ENCODE measurements at regions not wholly inside any gene's neighbourhood (a gene's known extent, or its start where the extent isn't known, plus 50 kb on each side); places are given as distances from the start of the nearest gene placed in this dataset.
"Not testable (repeated sequence)": the region's sequence is repeated elsewhere in the genome, so short reads cannot be mapped to it uniquely, and the experiment has no call there.

GRCh38 chr11:13782390-13783075 is 114.1 kb downstream of the FAR1 start:
- Mint-ChIP-seq H3K27ac (ENCODE audit: low read depth) (no peak overlapping the region), H3K36me3 (ENCODE audit: insufficient read depth) (no peaks in the 10 kb centered on the region), H3K27me3 (peaks cover 13% of the 10 kb centered on the region), H3K4me1 (no peaks in the 10 kb centered on the region), H3K9me3 (no peaks in the 10 kb centered on the region), H3K4me3 (no peak overlapping the region)
- DNase-seq (ENCODE audit: low spot score in 2 of 2): no peak
- no peak for ATAC-seq (replicated peaks; ENCODE audit: extremely low read depth, poor library complexity, severe bottlenecking)

- ATAC-seq (replicated peaks; ENCODE audit: extremely low read depth, poor library complexity, severe bottlenecking) (no peak), DNase-seq (ENCODE audit: low spot score in 2 of 2) (no peak)
- no peaks in the 10 kb centered on the region for H3K27me3 Mint-ChIP-seq
- no peaks in the 10 kb centered on the region for H3K4me1 Mint-ChIP-seq
- H3K27ac Mint-ChIP-seq (ENCODE audit: low read depth): no peak overlapping the region
- no peaks in the 10 kb centered on the region for H3K36me3 Mint-ChIP-seq (ENCODE audit: insufficient read depth)
- H3K4me3 Mint-ChIP-seq: no peak overlapping the region
- no peaks in the 10 kb centered on the region for H3K9me3 Mint-ChIP-seq
These were observed 116.0 kb downstream of the FAR1 start for GRCh38 chr11:13784441-13784840.

- no peak overlapping the region for H3K27ac Mint-ChIP-seq (ENCODE audit: low read depth)
- H3K4me3 Mint-ChIP-seq: no peak overlapping the region
- H3K36me3 Mint-ChIP-seq (ENCODE audit: insufficient read depth): no peaks in the 10 kb centered on the region
- DNase-seq (ENCODE audit: low spot score in 2 of 2): no peak
- no peaks in the 10 kb centered on the region for H3K27me3 Mint-ChIP-seq
- no peaks in the 10 kb centered on the region for H3K4me1 Mint-ChIP-seq
- no peaks in the 10 kb centered on the region for H3K9me3 Mint-ChIP-seq
- ATAC-seq (replicated peaks; ENCODE audit: extremely low read depth, poor library complexity, severe bottlenecking): no peak
These were observed 116.4 kb downstream of the FAR1 start for GRCh38 chr11:13784855-13785254.

- H3K27me3 Mint-ChIP-seq: no peaks in the 10 kb centered on the region
- H3K27ac Mint-ChIP-seq (ENCODE audit: low read depth): no peak overlapping the region
- no peaks in the 10 kb centered on the region for H3K4me1 Mint-ChIP-seq
- ATAC-seq (replicated peaks; ENCODE audit: extremely low read depth, poor library complexity, severe bottlenecking) (no peak), DNase-seq (ENCODE audit: low spot score in 2 of 2) (no peak)
- H3K36me3 Mint-ChIP-seq (ENCODE audit: insufficient read depth): no peaks in the 10 kb centered on the region
- H3K9me3 Mint-ChIP-seq: no peaks in the 10 kb centered on the region
- H3K4me3 Mint-ChIP-seq: no peak overlapping the region
These were observed 118.2 kb downstream of the FAR1 start for GRCh38 chr11:13786688-13787087.

- DNase-seq (ENCODE audit: low spot score in 2 of 2); H3K4me3 Mint-ChIP-seq; H3K4me1 Mint-ChIP-seq; H3K36me3 Mint-ChIP-seq (ENCODE audit: insufficient read depth); H3K9me3 Mint-ChIP-seq; ATAC-seq (replicated peaks; ENCODE audit: extremely low read depth, poor library complexity, severe bottlenecking); H3K27ac Mint-ChIP-seq (ENCODE audit: low read depth): not testable (repeated sequence)
- H3K27me3 Mint-ChIP-seq: peaks cover 29% of the 10 kb centered on the region
These were observed 129.1 kb downstream of the FAR1 start for GRCh38 chr11:13797616-13798015.

GRCh38 chr11:13800901-13801300 is 132.4 kb downstream of the FAR1 start:
- peaks cover 43% of the 10 kb centered on the region for H3K27me3 Mint-ChIP-seq
- H3K4me1 Mint-ChIP-seq: no peaks in the 10 kb centered on the region
- ATAC-seq (replicated peaks; ENCODE audit: extremely low read depth, poor library complexity, severe bottlenecking): no peak
- DNase-seq (ENCODE audit: low spot score in 2 of 2): no peak
- H3K9me3 Mint-ChIP-seq: peaks cover 10% of the 10 kb centered on the region
- H3K36me3 Mint-ChIP-seq (ENCODE audit: insufficient read depth): no peaks in the 10 kb centered on the region
- no peak overlapping the region for H3K27ac Mint-ChIP-seq (ENCODE audit: low read depth)
- H3K4me3 Mint-ChIP-seq: no peak overlapping the region

GRCh38 chr11:13818325-13818724 is 144.2 kb upstream of the SPON1 start:
- H3K4me1 Mint-ChIP-seq: no peaks in the 10 kb centered on the region
- H3K36me3 Mint-ChIP-seq (ENCODE audit: insufficient read depth): no peaks in the 10 kb centered on the region
- H3K4me3 Mint-ChIP-seq: no peak overlapping the region
- peaks cover 5% of the 10 kb centered on the region for H3K27me3 Mint-ChIP-seq
- no peak overlapping the region for H3K27ac Mint-ChIP-seq (ENCODE audit: low read depth)
- DNase-seq (ENCODE audit: low spot score in 2 of 2) (no peak), ATAC-seq (replicated peaks; ENCODE audit: extremely low read depth, poor library complexity, severe bottlenecking) (no peak)
- H3K9me3 Mint-ChIP-seq: no peaks in the 10 kb centered on the region

GRCh38 chr11:13826505-13827278 is 135.8 kb upstream of the SPON1 start:
- Mint-ChIP-seq H3K27me3 (peaks cover 53% of the 10 kb centered on the region), H3K27ac (ENCODE audit: low read depth) (no peak overlapping the region), H3K4me3 (no peak overlapping the region), H3K36me3 (ENCODE audit: insufficient read depth) (no peaks in the 10 kb centered on the region), H3K4me1 (peaks cover 1% of the 10 kb centered on the region), H3K9me3 (peaks cover 7% of the 10 kb centered on the region)
- ATAC-seq (replicated peaks; ENCODE audit: extremely low read depth, poor library complexity, severe bottlenecking) (no peak), DNase-seq (ENCODE audit: low spot score in 2 of 2) (no peak)

- no peak for ATAC-seq (replicated peaks; ENCODE audit: extremely low read depth, poor library complexity, severe bottlenecking)
- no peak for DNase-seq (ENCODE audit: low spot score in 2 of 2)
- peaks cover 40% of the 10 kb centered on the region for H3K27me3 Mint-ChIP-seq
- H3K36me3 Mint-ChIP-seq (ENCODE audit: insufficient read depth): no peaks in the 10 kb centered on the region
- peaks cover 7% of the 10 kb centered on the region for H3K9me3 Mint-ChIP-seq
- no peak overlapping the region for H3K27ac Mint-ChIP-seq (ENCODE audit: low read depth)
- H3K4me3 Mint-ChIP-seq: no peak overlapping the region
- H3K4me1 Mint-ChIP-seq: peaks cover 4% of the 10 kb centered on the region
These were observed 130.8 kb upstream of the SPON1 start for GRCh38 chr11:13831696-13832095.

- Mint-ChIP-seq H3K4me3 (no peak overlapping the region), H3K36me3 (ENCODE audit: insufficient read depth) (no peaks in the 10 kb centered on the region), H3K27ac (ENCODE audit: low read depth) (no peak overlapping the region), H3K4me1 (peaks cover 4% of the 10 kb centered on the region), H3K27me3 (peaks cover 30% of the 10 kb centered on the region), H3K9me3 (peaks cover 6% of the 10 kb centered on the region)
- ATAC-seq (replicated peaks; ENCODE audit: extremely low read depth, poor library complexity, severe bottlenecking): no peak
- no peak for DNase-seq (ENCODE audit: low spot score in 2 of 2)
These were observed 128.1 kb upstream of the SPON1 start for GRCh38 chr11:13834463-13834862.

GRCh38 chr11:13836666-13837065 is 125.9 kb upstream of the SPON1 start:
- Mint-ChIP-seq H3K36me3 (ENCODE audit: insufficient read depth) (no peaks in the 10 kb centered on the region), H3K9me3 (no peaks in the 10 kb centered on the region), H3K27me3 (peaks cover 12% of the 10 kb centered on the region), H3K4me3 (no peak overlapping the region), H3K27ac (ENCODE audit: low read depth) (no peak overlapping the region), H3K4me1 (peaks cover 3% of the 10 kb centered on the region)
- no peak for ATAC-seq (replicated peaks; ENCODE audit: extremely low read depth, poor library complexity, severe bottlenecking)
- no peak for DNase-seq (ENCODE audit: low spot score in 2 of 2)

- DNase-seq (ENCODE audit: low spot score in 2 of 2) (no peak), ATAC-seq (replicated peaks; ENCODE audit: extremely low read depth, poor library complexity, severe bottlenecking) (no peak)
- Mint-ChIP-seq H3K4me1 (no peaks in the 10 kb centered on the region), H3K36me3 (ENCODE audit: insufficient read depth) (no peaks in the 10 kb centered on the region), H3K27me3 (peaks cover 12% of the 10 kb centered on the region), H3K4me3 (no peak overlapping the region), H3K9me3 (no peaks in the 10 kb centered on the region), H3K27ac (ENCODE audit: low read depth) (no peak overlapping the region)
These were observed 125.2 kb upstream of the SPON1 start for GRCh38 chr11:13837286-13837685.

- Mint-ChIP-seq H3K9me3 (no peaks in the 10 kb centered on the region), H3K27ac (ENCODE audit: low read depth) (no peak overlapping the region), H3K4me1 (no peaks in the 10 kb centered on the region), H3K36me3 (ENCODE audit: insufficient read depth) (no peaks in the 10 kb centered on the region), H3K27me3 (no peaks in the 10 kb centered on the region), H3K4me3 (no peak overlapping the region)
- no peak for ATAC-seq (replicated peaks; ENCODE audit: extremely low read depth, poor library complexity, severe bottlenecking)
- no peak for DNase-seq (ENCODE audit: low spot score in 2 of 2)
These were observed 121.1 kb upstream of the SPON1 start for GRCh38 chr11:13841393-13841792.
